ENCODE measurements at regions not wholly inside any gene's neighbourhood (a gene's known extent, or its start where the extent isn't known, plus 50 kb on each side); places are given as distances from the start of the nearest gene placed in this dataset.

- H3K27ac ChIP-seq, result no peak overlapping the region
- H3K27me3 ChIP-seq, result no peaks in the 10 kb centered on the region
These were observed 174.0 kb downstream of the RASSF9 start for GRCh38 chr12:85662207-85662602.

DNA sequence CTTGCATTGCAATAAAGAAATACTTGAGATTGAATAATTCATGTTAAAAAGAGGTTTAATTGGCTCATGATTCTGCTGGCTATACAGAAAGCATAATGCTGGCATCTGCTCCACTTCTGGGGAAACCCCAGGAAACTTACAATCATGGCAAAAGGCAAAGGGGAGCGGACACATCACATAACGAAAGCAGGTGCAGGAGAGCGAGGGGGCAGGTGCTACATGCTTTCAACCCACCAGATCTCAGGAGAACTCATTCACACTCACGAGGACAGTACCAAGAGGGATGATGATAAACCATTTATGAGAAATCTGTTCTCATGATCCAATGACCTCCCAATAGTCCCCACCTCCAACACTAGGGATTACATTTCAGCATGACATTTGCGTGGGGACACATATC, 172.6 kb downstream of the RASSF9 start:
- Histone ChIP-seq H3K4me2 (no peak overlapping the region), H4K20me1 (ENCODE audit: insufficient read depth, poor library complexity, severe bottlenecking) (no peaks in the 10 kb centered on the region), H3K79me2 (no peaks in the 10 kb centered on the region), H3K27ac (no peak overlapping the region), H3K9me3 (ENCODE audit: low read depth) (no peaks in the 10 kb centered on the region), H3K9me2 (replicated peaks; ENCODE audit: insufficient read depth) (no peaks in the 10 kb centered on the region), H3K36me3 (replicated peaks; ENCODE audit: insufficient read depth, low read depth) (no peaks in the 10 kb centered on the region), H2AFZ (no peak overlapping the region), H3K4me1 (ENCODE audit: insufficient read depth) (no peaks in the 10 kb centered on the region), H3K4me3 (no peak overlapping the region), H3K27me3 (no peaks in the 10 kb centered on the region)
- TF ChIP-seq, protein P1, sequence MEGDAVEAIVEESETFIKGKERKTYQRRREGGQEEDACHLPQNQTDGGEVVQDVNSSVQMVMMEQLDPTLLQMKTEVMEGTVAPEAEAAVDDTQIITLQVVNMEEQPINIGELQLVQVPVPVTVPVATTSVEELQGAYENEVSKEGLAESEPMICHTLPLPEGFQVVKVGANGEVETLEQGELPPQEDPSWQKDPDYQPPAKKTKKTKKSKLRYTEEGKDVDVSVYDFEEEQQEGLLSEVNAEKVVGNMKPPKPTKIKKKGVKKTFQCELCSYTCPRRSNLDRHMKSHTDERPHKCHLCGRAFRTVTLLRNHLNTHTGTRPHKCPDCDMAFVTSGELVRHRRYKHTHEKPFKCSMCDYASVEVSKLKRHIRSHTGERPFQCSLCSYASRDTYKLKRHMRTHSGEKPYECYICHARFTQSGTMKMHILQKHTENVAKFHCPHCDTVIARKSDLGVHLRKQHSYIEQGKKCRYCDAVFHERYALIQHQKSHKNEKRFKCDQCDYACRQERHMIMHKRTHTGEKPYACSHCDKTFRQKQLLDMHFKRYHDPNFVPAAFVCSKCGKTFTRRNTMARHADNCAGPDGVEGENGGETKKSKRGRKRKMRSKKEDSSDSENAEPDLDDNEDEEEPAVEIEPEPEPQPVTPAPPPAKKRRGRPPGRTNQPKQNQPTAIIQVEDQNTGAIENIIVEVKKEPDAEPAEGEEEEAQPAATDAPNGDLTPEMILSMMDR (IDR thresholded peaks at IDR 0.05; ENCODE audit: poor library complexity), result no peak
- TF ChIP-seq EZH2 (IDR thresholded peaks at IDR 0.05; ENCODE audit: borderline replicate concordance) (no peak), EZH2phosphoT487 (IDR thresholded peaks at IDR 0.05; ENCODE audit: low read depth, severe bottlenecking, unreplicated experiment) (no peak)
- DNase-seq (ENCODE audit: low spot score), result no peak
- WGBS (ENCODE audit: low lambda C conversion rate, missing lambda C conversion rate), result 73% methylated on average over 5 of the region's 5 CpGs

More at GRCh38 chr12:85662207-85662602, 174.0 kb downstream of the RASSF9 start:
- Histone ChIP-seq H3K9me2 (replicated peaks; ENCODE audit: insufficient read depth) (no peaks in the 10 kb centered on the region), H3K9me3 (ENCODE audit: low read depth) (no peaks in the 10 kb centered on the region), H2AFZ (no peak overlapping the region), H3K79me2 (no peaks in the 10 kb centered on the region), H3K4me1 (ENCODE audit: insufficient read depth) (no peaks in the 10 kb centered on the region), H4K20me1 (ENCODE audit: insufficient read depth, poor library complexity, severe bottlenecking) (no peaks in the 10 kb centered on the region), H3K4me2 (no peak overlapping the region), H3K36me3 (replicated peaks; ENCODE audit: insufficient read depth, low read depth) (no peaks in the 10 kb centered on the region), H3K4me3 (no peak overlapping the region)
- TF ChIP-seq EZH2phosphoT487 (IDR thresholded peaks at IDR 0.05; ENCODE audit: low read depth, severe bottlenecking, unreplicated experiment) (no peak), EZH2 (IDR thresholded peaks at IDR 0.05; ENCODE audit: borderline replicate concordance) (no peak)
- TF ChIP-seq, protein P1 (IDR thresholded peaks at IDR 0.05; ENCODE audit: poor library complexity), result no peak
- DNase-seq (ENCODE audit: low spot score), result no peak

GRCh38 chr12:85664429-85664828, 171.8 kb downstream of the RASSF9 start:
- Histone ChIP-seq H3K36me3 (replicated peaks; ENCODE audit: insufficient read depth, low read depth) (no peaks in the 10 kb centered on the region), H3K4me1 (ENCODE audit: insufficient read depth) (no peaks in the 10 kb centered on the region), H3K79me2 (no peaks in the 10 kb centered on the region), H2AFZ (no peak overlapping the region), H3K9me3 (ENCODE audit: low read depth) (no peaks in the 10 kb centered on the region), H3K27ac (no peak overlapping the region), H3K27me3 (no peaks in the 10 kb centered on the region), H4K20me1 (ENCODE audit: insufficient read depth, poor library complexity, severe bottlenecking) (no peaks in the 10 kb centered on the region), H3K4me3 (no peak overlapping the region), H3K4me2 (no peak overlapping the region), H3K9me2 (replicated peaks; ENCODE audit: insufficient read depth) (no peaks in the 10 kb centered on the region)
- TF ChIP-seq, protein P1 (IDR thresholded peaks at IDR 0.05; ENCODE audit: poor library complexity), result no peak
- TF ChIP-seq EZH2 (IDR thresholded peaks at IDR 0.05; ENCODE audit: borderline replicate concordance) (no peak), EZH2phosphoT487 (IDR thresholded peaks at IDR 0.05; ENCODE audit: low read depth, severe bottlenecking, unreplicated experiment) (no peak)
- no peak for DNase-seq (ENCODE audit: low spot score)

DNA sequence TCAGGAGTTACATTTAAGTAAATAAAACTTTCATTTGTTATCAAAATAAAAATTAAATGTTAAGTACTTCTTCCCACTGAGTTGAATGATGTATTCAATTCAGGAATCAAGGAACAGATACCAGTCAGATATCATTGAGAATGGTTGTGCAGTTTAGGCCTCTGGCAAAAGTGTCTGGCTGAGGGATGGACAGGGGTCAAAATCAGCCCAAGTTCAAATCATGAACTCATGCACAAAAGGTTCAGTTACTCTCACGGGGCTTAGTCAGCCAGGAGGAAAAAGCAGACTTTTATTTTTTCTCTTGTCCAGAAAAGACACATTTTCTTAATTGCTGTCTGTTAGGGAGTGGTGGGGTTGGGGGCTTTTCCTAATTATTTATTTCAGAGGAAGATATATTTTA, 166.3 kb downstream of the RASSF9 start:
- TF ChIP-seq, protein P1 (IDR thresholded peaks at IDR 0.05; ENCODE audit: poor library complexity), result no peak
- TF ChIP-seq EZH2phosphoT487 (IDR thresholded peaks at IDR 0.05; ENCODE audit: low read depth, severe bottlenecking, unreplicated experiment) (no peak), EZH2 (IDR thresholded peaks at IDR 0.05; ENCODE audit: borderline replicate concordance) (no peak)
- no peak for DNase-seq (ENCODE audit: low spot score)
- H3K9me2 ChIP-seq (replicated peaks; ENCODE audit: insufficient read depth), result no peaks in the 10 kb centered on the region
- 92% methylated on average over 1 of the region's 1 CpG for WGBS (ENCODE audit: low lambda C conversion rate, missing lambda C conversion rate)
- H3K4me1 ChIP-seq (ENCODE audit: insufficient read depth), result no peaks in the 10 kb centered on the region
- no peaks in the 10 kb centered on the region for H4K20me1 ChIP-seq (ENCODE audit: insufficient read depth, poor library complexity, severe bottlenecking)
- no peak overlapping the region for H3K4me2 ChIP-seq
- H3K27me3 ChIP-seq, result no peaks in the 10 kb centered on the region
- no peaks in the 10 kb centered on the region for H3K79me2 ChIP-seq
- no peaks in the 10 kb centered on the region for H3K9me3 ChIP-seq (ENCODE audit: low read depth)
- H3K36me3 ChIP-seq (replicated peaks; ENCODE audit: insufficient read depth, low read depth), result no peaks in the 10 kb centered on the region
- H3K4me3 ChIP-seq, result no peak overlapping the region
- H3K27ac ChIP-seq, result no peak overlapping the region
- H2AFZ ChIP-seq, result no peak overlapping the region
